Muscle of back (tissue), 3 donors: ENCODE measurements at regions not wholly inside any gene's neighbourhood (a gene's known extent, or its start where the extent isn't known, plus 50 kb on each side); places are given as distances from the start of the nearest gene placed in this dataset.
"Not testable (repeated sequence)": the region's sequence is repeated elsewhere in the genome, so short reads cannot be mapped to it uniquely, and the experiment has no call there.

Source experiments
- DNase-seq, 3 donors: peaks; one replicate each; pipeline versions ENCODE4 v3.0.0 to v3.0.0-alpha.2; 2013

DNA sequence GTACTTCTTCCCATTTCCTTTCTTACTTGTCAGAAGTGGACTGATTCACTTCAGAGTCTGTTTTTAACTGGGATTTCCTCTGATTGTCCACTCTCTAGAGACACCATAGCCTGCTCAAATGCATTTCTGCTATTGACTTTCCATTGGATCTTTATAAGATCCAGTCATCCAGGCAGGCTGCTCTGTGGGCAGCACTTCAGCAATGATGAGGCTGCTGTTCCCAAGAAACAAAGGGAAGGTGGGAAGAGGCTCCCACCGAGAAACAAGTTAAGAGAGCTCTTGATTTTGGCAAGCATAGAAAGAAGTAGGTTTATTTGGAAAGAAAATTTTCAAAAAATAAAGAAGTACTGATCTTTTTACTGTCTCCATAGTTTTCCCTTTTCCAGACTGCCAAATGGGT, 125.8 kb upstream of the STARD13 start:
- DNase-seq = no peak

DNA sequence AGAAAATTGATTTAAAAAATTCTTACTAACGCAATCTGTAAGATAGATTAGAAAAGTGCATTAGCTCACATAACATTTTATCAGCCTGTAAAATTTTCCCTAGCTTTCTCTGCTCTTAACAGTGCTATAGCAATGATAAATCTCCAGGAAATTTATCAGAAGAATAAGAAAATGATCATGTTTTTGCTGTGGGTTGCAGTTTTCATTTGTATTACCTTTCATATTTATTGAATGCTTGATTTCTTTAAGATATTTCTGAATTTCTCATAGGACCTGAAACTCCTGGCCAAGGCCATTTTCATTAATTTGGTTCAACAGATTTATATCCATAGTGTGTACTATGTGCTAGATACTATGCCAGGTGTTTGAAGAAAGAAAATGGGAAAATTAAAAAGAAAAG, 130.3 kb upstream of the STARD13 start:
- DNase-seq = no peak

DNA sequence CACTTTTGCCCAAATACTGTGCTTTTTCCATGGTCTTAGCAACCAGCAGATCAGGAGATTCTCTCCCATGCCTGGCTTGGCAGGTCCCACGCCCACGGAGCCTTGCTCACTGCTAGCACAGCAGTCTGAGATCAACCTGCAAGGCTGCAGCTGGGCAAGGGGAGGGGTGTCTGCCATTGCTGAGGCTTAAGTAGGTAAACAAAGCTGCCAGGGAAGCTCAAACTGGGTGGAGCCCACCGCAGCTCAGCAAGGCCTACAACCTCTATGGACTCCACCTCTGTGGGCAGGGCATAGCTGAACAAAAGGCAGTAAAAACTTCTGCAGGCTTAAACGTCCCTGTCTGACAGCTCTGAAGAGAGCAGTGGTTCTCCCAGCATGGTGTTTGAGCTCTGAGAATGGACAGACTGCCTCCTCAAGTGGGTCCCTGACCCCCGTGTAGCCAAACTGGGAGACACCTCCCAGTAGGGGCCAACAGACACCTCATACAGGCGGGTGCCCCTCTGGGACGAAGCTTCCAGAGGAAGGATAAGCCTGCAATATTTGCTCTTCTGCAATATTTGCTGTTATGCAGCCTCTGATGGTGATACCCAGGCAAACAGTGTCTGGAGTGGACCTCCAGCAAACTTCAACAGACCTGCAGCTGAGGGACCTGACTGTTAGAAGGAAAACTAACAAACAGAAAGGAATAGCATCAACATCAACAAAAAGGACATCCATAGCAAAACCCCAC, 132.8 kb upstream of the STARD13 start:
- not testable (repeated sequence) for DNase-seq

DNA sequence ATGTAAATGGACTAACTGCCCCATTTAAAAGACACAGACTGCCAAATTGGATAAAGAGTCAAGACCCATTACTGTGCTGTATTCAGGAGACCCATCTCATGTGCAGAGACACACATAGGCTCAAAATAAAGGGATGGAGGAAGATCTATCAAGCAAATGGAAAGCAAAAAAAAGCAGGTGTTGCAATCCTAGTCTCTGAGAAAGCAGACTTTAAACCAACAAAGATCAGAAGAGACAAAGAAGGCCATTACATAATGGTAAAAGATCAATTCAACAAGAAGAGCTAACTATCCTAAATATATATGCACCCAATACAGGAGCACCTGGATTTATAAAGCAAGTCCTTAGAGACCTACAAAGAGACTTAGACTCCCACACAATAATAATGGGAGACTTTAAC, 134.6 kb upstream of the STARD13 start:
- DNase-seq = not testable (repeated sequence)

DNA sequence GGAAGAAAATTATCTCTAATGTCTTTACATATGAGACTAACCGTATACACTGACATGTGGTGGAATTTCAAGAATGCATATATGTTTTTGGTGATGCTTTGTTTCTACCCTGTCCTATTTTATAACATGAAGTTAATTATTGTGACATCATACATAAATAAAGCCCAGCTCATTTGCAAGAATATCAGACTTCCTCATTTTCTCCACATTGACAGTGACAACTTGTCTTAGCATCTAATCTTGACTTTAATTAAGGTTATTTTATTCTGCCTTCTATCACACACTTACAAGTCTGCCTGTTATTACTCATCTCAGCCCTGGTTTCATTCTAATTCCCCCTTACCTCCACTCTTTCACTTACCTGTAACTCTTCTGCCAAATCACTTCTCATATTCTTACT, 140.6 kb upstream of the STARD13 start:
- no peak for DNase-seq

DNA sequence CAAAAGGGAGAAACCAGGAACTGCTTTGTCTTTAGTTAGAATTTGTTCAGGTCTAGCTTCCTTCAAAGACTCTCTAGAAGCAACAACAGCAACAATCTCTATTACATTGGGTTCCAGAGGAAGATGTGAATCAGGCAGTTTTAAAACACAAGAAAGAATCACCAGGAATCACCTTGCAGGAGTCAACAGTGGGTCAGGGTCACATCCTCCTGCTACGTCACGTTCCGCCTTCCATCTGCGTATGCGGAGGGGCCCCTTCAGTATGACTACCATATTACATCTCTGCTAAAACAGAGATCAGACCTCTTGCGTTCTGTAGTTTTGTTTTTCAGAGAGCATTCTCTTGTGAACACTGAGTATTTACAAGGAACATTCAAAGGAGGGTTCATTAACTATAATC, 147.8 kb upstream of the STARD13 start:
- DNase-seq = no peak

DNA sequence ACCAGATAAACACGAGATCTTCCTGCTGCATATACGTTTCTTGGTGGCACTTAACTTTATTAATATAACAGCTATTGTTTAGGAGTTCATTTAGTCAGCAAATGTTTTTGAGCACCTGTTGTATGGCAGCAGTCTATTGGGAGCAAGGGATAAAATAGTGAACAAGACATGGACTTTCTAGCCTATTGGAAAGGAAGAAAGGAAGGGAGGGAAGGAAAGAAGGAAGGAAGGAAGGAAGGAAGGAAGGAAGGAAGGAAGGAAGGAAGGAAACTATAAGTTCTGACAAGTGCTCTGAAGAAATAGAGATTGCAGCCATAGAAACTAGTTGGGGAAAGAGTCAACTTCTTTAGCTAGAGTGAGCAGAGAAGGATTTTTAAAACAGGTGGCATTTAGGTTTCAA, 149.1 kb upstream of the STARD13 start:
- no peak for DNase-seq

DNA sequence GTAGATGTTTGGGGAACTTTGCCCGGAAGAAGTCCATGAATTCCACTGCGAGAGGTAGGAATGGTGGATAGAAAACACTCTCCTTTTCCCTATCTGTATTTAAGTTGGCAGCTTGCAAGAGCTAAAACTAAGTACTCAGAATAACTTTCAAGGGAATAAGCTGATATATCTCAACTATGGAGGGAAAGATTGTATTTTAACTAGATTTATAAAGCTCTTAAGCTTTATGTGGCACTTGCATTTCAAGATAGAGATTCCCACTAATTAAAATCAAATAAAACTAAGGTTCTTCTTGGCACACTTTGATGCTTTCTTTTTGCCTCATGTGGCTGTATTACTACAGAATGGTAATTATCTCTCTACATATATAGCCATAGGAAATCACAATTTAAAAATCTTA, 149.7 kb upstream of the STARD13 start:
- no peak for DNase-seq

DNA sequence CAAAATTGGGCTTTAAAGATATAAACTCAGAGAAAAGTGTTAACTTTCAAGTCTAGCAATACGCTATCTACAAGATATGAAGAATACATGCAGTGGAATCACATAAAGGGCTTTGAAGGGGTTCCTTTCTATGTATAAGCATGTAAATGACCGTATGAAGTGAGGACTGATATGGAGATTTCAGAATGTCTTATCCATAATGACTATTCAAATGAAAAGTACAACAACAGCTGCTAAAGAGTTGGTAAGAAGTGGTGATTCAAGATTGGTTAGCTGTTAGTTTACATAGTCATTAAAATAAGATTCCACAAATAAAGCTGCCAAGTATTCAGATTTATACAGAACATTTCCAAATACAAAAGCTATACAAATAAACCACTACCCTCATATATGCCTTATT, 153.4 kb upstream of the STARD13 start:
- DNase-seq = no peak

DNA sequence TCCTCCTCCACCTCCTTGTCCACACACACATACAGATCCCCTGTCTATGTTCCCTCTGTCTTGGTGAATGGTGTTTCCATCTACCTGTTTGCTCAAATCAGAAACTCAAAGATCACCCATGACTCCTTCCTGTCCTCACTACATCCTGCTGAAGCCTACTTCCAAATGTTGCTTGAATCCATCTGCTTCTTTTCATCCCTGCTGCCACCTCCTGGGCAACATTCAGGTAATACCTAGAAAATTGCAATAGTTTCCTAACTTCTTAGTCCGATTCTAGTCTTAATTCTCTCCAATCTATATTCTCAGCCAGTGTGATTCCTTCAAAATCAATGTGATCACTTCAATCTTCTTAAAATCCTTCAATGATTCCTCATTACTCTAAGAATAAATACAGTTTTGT, 155.5 kb upstream of the STARD13 start:
- DNase-seq = peak in 2 of 3 donors; percentile 12 to 29

DNA sequence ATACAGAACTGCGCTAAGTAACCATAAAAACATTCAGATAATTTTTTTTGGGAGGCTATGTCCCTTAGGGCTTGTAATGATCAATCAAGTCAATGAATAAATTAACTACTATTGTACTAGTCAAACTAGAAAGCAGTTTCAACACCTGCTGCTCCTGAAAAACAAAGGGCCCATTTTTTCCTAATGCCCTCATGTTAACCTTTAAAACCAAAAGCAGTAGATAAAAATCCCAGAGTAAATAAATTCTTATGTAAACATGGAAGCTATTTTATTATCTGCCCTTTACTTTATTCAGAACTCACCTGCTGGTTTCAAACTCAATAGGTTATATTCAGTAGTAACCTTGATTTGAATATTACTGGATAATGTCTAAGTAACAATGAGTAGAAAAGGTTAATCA, 159.5 kb upstream of the STARD13 start:
- DNase-seq = no peak

DNA sequence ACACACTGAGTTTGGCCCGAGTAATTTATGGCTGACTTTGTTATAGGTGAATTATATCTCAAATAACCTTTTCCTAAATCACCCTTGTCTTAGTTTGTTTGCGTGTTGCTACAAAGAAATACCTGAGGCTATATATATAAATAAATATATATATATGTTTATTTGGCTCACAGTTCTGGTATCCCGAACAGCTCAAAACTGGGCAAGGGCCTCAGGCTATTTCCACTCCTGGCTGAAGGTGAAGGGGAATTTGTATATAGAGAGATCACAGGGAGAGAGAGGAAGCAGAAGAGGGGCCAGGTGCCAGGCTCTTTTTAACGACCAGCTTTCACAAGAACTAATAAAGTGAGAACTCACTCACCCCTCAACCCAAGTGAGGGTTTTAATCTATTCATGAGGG, 159.9 kb upstream of the STARD13 start:
- DNase-seq = no peak

DNA sequence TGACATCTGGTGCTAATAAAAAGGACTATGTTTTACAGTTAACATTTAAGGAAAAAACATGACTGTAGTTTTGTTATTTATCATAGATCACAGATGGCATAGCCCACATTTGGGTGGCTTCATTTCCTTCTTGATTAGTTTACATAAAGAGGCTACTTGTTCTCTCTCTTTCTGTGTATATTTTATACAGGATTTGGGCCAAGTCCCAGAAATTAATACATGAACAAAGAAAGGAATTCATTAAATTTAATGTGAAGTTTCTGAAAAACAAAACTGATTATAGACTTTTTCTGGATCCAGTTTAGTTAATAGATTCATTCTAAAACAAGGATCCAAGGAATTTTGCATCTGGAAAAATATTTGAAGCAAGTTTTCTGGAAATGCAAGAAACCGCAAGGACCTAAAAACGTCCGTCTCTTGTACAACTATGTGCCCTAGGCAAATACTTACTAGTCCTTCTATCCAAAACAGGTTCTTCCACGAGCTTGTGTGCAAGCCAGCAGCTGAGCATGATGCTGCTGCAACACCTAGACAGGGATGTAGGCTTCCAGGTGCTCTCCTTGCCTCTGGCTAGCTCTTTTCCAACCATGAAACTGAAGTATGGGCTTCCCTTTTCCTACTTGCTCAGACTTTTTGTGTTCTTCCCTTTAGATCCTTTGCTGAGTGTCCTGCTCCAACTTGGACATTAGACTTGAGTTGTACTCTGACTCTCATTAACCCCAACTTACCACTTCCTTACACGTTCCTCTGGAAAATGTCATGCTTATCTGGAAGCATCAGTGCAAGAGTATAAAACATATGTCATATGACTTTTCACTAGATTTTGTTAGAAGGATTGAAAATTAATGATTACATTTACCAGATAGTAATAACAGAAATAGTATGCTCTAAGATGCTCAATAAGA, 161.5 kb upstream of the STARD13 start:
- DNase-seq = peak in 1 of 3 donors; percentile 20

DNA sequence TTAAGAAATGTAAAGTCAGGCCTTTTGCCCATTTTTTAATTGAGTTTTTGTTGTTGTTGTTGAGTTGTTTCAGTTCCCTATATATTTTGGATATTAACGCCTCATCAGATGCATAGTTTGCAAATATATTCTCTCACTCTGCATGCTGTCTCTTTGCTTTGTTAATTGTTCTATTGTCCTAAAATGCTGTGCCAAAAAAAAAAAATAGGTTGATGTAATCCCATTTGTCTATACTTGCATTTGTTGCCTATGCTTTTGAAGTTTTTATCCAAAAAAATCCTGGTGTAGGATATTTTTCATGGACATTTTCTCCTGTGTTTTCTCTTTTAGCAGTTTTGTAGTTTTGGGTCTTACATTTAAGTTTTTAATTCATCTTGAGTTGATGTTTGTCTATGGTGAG, 163.3 kb upstream of the STARD13 start:
- DNase-seq = no peak

DNA sequence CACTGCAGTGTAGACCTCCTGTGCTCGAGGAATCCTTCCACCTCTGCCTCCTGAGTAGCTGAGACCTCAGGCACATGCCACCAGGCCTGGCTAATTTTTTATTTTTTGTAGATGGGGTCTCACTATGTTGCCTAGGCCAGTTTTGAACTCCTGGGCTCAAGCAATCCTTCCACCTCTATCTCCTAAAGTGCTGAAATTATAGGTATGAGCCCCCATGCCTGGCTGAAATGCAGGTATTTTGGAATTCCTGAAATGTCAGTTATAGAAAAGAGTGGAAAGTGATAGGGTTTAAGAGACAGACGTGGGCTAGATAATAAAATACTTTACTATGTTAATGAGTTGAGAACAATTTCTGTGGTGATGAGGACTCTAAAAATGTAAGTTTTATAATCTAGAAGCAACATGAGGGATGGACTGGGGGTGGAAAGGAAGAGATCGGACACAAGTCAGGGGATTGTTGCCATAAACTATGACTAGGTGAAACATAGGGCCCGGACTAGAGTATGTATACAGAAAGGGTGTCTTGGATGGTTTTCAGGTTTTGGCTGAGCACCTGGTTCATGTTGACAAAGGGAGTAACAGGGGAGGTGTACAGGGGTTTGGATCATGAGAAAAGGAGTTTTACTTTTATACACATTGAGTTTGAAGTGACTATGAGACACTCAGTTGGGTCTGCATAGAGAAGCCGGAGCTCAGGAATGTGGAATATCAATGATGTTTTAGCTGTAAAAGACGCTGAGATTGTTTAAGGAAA, 165.6 kb upstream of the STARD13 start:
- DNase-seq = no peak

DNA sequence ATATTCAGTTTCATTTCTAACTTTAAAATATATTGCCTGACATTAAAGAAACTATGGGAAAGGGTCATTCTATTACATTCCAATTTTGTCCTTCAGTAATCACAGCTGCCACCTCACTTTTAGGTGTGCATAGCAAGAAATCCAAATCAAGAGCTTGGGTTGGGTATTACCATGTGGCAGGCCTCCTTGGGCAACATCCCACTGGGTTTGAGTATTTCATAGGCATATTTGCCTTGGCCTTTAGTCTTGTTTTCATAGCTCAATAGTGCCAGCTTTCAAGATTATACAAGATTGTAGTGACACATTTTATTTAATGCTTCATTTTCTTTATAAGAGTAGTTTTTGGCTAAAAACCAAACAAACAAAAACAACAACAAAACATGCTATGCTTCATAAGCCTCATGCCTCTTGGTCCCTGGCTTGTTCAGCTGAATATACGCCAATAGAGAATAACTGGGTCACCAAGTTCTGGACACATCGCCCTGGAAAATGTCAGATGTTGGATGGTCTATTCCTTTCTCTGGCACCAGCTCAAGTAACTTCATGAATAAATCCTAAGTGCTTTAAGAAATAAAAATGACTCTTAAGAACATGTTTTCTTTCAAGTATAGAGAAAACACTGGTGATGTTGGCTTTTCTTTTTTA, 167.4 kb upstream of the STARD13 start:
- peak in 1 of 3 donors; percentile 43 for DNase-seq

DNA sequence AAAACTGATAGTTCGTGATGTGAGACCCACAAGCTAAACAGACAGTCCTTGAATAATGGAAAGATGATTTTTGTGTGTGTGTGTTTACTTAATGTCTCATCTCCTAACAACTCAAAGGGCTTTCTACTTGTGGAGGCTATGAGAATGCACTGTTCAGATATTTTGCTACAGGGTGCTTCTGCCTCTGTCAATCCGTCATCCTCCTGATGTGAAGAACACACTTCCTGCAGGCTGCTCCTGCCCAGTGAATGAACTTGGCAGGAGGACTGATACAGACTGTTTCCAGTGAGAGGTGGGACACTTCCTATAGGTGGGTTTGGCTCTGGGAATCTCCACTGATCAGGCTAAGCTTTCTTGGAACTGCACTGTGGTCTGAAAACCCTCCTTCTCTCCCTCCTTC, 168.4 kb upstream of the STARD13 start:
- DNase-seq = peak in 1 of 3 donors; percentile 34

DNA sequence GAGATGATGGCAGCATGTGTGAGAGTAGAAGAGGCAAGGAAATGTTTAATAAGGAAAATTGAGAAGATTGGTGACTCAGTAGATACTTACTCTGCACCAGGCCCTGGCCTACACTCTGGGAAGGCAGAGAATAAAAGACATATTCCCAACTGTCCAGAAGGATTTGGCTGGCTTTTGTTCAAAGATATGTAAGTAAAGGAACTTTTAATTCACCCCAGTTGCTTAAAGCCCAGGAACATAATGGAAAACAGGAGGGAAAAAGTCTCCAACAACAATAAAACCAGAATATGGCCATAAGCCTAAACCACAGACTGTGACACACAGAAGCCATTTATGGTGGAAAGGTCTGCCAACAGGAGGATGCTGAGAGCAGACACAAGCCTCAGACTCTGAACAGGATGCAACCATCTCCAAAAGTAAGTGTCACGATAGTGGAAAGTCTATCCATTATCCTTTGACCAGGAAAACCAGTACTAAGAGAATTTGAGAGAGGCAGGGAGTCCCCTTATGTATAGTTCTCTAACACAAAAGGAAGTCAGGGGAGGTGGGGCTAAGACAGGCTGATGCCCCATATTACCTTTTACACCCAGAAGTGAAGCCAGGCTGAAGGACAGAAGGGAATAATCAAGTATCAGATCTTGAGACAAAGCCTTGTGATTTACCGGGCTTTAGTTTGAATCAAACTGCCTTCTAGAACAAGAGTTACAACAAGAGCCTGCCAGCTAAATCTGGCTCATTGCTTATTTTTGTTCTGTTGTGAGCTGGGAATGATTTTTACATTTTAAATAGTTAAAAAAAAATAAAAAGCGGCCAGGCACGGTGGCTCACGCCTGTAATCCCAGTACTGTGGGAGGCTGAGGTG, 169.5 kb upstream of the STARD13 start:
- peak; percentile 64 to 86 (median 86) for DNase-seq

DNA sequence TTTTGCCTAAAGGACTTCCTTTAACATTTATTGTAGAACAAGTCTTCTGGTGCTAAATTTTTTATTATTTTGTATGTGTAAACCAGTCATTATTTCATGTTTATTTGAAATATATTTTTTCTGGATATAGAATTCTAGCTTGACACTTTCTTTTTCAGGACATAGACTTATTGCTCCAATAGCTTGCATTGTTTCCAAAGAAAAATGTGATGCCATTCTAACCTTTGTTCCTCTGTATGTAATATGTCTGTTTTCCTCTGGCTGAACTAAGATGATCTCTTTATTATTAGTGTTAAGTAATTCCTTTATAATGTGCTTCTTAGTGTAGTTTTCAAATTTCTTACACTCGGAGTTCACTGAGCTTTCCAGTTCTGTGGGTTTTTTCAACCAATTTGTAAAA, 174.1 kb upstream of the STARD13 start:
- no peak for DNase-seq

DNA sequence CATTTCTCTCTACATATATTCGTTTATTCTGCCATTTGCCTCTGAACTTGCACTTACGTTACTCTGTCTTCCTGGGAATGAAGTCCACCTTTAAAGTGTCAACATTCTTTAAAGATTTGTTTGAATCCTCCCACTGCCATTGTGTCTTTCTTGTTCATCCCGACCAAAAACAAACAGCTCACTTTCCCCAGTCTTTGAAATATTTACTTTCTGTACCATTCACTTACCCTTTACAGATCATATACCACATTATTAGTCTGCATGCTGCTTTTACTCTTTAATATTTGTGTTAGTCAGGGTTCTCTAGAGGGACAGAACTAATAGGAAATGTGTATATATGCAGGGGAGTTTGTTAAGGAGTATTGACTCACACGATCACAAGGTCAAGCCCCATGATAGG, 176.6 kb upstream of the STARD13 start:
- no peak for DNase-seq

DNA sequence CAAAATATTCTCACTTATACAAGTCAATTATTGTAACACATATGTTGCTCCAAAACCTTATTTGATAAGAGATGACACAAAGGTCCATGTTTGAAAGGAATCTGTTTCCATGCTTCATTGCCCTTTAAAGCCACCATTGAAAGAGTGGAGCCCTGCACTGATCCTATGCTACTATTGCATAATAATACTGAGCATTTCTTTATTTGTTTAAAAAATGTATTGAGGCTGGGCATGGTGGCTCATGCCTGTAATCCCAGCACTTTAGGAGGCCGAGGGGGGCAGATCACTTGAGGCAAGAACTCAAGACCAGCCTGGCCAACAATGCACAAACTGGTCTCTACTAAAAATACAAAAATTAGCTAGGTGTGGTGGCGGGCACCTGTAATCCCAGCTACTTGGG, 178.8 kb upstream of the STARD13 start:
- no peak for DNase-seq
